HL-60/S4 treated with retinoic acid at 250 ng/mL for 4 days and 3 days (cell line): ENCODE measurements at regions not wholly inside any gene's neighbourhood (a gene's known extent, or its start where the extent isn't known, plus 50 kb on each side); places are given as distances from the start of the nearest gene placed in this dataset.

Source experiments
- in situ Hi-C: fragments of 300-500 bp; cut with MboI; formaldehyde crosslinking; loops from 2 replicates; pipeline ENCODE4 v1.7.0; 2022; ENCODE audit warnings: low sequenced_read_pairs

DNA sequence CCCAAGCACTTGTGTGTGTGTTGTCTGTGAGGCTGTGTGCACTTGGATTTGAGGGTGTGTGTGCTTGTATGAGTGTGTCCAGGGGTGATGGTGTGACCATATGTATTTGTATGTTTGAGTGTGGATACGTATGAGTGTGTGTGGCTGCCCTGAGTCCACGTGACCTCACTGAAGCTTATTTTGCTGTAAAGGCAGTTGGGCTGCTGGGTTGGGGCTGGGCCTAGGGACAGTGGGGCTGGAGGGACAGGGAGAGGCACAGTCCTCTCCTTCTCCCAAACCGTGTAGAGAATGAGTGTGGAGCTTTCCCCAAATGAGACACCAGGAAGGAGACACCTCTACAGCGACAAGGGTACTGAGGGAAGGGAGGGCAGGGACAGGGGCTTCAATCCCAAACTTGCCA is 163.4 kb upstream of the TLE3 start:
- in situ Hi-C loops: loop anchor here (10.0 kb wide), 1 partner anchor 204 kb away; no protein-coding TSS in a partner anchor

GRCh38 chr15:70260580-70260979 is 162.9 kb upstream of the TLE3 start:
- in situ Hi-C loops: loop anchor here (10.0 kb wide), 1 partner anchor 204 kb away; no protein-coding TSS in a partner anchor

DNA sequence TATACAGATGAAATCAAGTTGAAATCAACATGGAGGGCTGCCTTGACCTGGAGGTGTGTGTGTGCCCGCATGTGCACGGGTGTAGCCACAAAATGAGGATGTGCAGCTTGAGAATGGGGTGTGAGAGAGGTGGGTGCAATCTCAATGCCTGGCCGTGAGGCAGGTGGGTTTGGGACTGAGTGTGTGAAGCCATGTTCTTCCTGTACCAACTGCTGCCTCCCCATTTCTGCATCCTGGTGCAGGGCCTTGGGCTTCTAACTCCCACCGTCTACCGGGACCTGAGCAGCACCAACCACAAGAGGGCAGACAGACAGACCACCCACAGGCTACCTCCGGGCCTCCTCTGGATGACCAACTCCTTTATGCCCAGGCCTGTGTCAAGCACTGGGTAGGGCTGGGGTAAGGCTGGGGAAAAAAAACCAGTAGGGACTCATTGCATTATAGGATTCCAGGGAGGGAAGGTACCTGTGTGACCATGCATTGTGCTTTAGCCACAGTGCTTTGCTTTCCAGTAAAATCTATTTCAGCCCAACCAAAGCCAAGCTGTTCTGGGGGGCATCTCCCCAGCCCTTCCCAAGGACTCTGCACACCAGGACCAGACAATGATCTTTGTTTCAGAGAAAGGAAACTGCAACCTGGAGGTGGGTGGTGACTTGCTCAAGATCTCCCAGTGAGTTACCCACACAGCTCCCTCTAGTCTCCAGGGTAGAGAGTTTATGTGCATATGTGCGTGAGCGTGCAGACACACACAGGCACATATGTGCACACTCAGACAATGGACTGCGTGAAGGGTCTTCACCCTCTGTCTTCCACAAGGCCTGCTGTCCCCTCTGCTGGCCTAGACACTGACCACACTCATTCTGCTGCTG is 162.2 kb upstream of the TLE3 start:
- in situ Hi-C loops: loop anchor here (10.0 kb wide), 1 partner anchor 205 kb away; no protein-coding TSS in a partner anchor

GRCh38 chr15:70259028-70259424 is 161.3 kb upstream of the TLE3 start:
- in situ Hi-C loops: no loop called here

- in situ Hi-C loops: no loop called here
These were observed 160.8 kb upstream of the TLE3 start for GRCh38 chr15:70258369-70259027.

DNA sequence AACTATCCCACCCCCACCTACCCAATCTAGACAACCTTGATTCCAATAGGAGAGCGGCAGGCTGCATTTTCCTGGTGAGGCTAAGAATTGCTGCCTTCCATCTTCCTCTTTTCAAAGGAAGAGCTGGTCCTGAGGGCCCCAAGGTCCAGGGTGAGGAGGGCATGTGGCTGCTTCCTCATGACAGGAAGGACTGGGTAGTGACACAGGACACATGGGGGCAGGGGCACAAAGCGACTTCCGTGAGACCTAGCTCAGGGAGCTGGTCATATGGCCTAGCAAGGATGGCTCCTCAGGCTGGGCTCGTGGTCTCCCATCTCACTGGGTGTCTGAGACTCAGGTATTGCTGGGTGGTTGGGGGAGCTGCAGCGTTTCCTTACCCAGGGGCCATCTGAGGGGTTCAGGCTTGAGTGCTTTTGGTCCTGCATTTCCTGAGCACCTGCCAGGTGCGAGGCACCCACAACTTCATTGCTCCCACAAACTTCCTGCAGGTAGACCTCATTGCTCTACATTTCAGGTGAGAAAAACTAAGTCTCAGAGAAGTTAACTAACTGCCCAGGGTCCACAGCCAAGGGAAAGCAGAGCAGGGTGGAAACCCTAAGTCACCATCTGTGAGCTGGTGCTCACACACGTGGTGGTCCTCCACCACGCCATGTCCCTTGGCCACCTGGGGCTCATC is 160.0 kb upstream of the TLE3 start:
- in situ Hi-C loops: no loop called here

DNA sequence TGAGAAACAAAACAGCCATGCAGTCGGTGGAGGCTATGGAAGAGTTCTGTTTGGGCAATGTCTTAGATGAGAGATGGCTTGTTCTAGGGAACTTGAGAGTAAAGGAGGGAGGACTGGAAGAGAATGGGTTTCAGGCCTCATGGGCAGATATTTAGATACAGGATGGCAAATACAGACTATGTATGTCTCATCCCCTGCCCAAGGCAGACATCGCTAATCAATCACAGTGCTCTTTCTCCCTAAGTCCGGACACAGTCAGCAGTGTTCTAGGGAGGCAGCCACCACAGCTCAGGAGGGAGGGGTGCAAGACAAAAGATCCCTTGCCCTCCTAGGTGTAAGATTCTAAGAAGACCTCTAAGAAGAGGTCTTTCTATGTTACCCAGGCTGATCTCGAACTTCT is 159.3 kb upstream of the TLE3 start:
- in situ Hi-C loops: no loop called here

GRCh38 chr15:70254311-70254869 is 156.7 kb upstream of the TLE3 start:
- in situ Hi-C loops: no loop called here

DNA sequence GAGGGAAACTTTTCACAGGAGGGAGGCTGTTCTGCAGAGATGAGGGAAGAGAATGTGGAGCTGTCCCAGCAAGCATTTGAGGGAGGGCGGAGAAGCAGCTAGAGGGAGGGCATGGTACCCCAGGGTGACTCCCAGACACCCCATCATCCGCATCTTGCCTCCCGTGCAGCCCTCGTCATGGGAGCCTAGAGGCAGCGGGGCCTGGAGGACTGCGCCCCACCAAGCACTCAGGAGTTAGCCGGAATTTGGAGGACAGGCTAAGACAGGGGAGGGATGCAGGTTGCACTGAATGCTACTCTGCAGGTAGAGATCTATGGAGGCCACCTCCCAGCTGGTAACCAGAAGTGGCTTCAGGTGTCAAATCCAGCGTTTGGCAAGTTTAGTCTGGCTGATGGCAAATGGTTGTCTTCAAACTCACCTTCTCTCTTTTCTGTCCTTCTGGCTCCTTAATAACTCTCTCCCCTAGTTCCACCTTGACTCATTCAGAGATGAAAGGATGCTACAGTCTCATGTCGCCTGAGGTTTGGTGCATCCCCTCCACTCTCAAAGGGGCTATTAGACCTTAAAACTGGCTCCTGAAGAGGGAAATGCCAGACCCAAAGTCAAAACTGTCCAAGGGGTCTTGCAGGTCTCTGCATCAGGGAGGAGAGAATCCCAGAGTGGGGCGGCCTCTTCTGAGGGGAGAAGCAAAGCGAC is 155.9 kb upstream of the TLE3 start:
- in situ Hi-C loops: no loop called here

DNA sequence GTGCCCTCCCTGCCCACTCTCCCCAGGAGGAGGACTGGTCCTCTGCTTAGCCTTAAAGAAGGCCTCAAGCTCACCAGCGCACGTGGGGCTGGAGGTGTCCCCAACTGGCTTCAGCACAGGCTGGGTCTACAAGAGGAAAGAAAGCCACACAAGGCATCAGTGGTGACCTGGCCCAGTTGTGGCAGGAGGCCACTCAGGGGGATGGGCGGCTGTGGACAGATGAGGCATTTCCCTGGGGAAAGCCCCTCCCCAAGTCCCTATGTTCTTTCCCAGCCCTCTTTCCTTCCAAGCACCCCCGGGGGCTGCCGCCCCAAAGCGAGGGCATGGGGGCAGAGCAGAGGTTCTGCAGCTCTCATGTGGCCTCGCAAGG is 155.2 kb upstream of the TLE3 start:
- in situ Hi-C loops: no loop called here

- in situ Hi-C loops: no loop called here
These were observed 154.6 kb upstream of the TLE3 start for GRCh38 chr15:70252056-70252950.

DNA sequence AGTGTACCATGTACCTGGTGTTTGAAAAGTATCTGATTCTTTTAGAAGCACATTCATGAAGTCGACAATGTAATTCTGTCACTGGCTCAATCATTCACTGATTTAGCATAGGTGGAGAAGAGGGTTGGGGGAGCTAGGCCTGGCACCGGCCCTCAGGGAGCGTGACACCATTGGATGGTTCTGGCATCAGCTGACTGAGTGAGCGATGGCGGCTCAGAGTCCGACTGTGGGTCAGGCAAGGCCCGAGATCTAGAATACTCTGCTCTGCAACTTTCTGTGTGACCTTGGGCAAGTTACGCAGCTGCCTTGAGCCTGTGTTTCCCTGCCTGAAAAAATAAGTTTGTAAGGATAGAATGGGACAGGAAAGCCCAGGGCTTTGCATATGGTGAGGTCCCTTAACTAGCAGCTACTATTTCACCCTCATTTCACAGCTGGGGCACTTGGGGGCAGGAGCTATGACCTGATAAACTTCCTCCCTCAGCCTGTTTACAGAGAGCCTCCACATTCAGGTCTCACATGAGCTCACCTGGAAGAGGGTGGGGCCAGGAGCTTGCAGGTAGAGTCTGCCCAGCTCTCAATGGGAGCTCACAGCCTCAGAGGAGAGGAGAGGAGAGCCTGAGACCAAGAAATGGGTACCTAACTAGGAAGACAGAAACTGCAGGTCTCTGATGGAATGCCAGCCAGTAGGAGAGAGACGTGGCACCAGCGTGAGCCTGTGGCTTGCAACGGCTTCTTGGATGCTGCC is 153.7 kb upstream of the TLE3 start:
- in situ Hi-C loops: no loop called here

- in situ Hi-C loops: no loop called here
These were observed 152.8 kb upstream of the TLE3 start for GRCh38 chr15:70250208-70251201.

DNA sequence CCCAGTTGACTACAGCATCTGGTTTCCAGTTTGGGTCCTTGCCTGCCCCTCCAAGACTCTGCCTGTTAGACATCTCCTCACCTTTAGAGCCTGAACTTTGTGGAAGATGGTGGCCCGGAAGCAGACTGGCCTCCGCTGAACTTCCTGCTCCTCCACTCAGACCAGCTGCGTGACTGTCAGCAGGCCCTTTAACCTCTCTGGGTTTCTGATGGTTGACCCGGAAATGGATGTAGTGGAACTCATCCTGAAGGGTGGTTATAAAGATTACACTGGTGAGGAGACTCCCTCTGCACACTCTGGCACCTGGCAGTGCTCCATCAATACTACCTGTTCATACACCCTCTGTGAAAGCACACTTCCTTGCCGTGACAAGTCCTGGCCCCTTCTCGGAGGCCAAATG is 151.9 kb upstream of the TLE3 start:
- in situ Hi-C loops: no loop called here

- in situ Hi-C loops: no loop called here
These were observed 150.7 kb upstream of the TLE3 start for GRCh38 chr15:70248116-70249025.

GRCh38 chr15:70247281-70247680 is 149.6 kb upstream of the TLE3 start:
- in situ Hi-C loops: no loop called here
